Naive thymus-derived CD4-positive, alpha-beta T cell (primary cell): ENCODE measurements at regions not wholly inside any gene's neighbourhood (a gene's known extent, or its start where the extent isn't known, plus 50 kb on each side); places are given as distances from the start of the nearest gene placed in this dataset.
"Not testable (repeated sequence)": the region's sequence is repeated elsewhere in the genome, so short reads cannot be mapped to it uniquely, and the experiment has no call there.

Source experiments
- ATAC-seq: fragments of 150-1000 bp; cut with Tn5 transposase; 2 replicates; pipeline ENCODE4 v1.10.0; 2021; ENCODE audit warnings: mild to moderate bottlenecking, moderate library complexity
- CTCF ChIA-PET: fragments of 350-600 bp; sonication (Branson Sonifier 250); formaldehyde crosslinking; loops from one replicate; lab custom pipeline; 2021; ENCODE audit warnings: antibody characterized with exemption; lab: Charles Lee
- POLR2A ChIA-PET: fragments of 350-600 bp; sonication (Branson Sonifier 250); formaldehyde crosslinking; loops from one replicate; lab custom pipeline; 2021; ENCODE audit warnings: antibody characterized with exemption, inconsistent platforms; lab: Charles Lee
- DNase-seq, 9 donors: peaks; one replicate each; pipeline versions ENCODE4 v3.0.0 to v3.0.0-alpha.2; 2020 to 2022; ENCODE audit warnings: mixed read lengths in 1 of 9
- H3K27ac ChIP-seq: one replicate; pipeline ENCODE4 v1.7.0; 2013; ENCODE audit warnings: mild to moderate bottlenecking, low read depth, low read length, moderate library complexity
- H3K27me3 ChIP-seq, 2 donors: one replicate each; pipeline ENCODE4 v1.7.0; 2013; ENCODE audit warnings: low read length in 2 of 2, mild to moderate bottlenecking in 2 of 2, moderate library complexity in 2 of 2; ENCODE audit not compliant: control insufficient read depth in 2 of 2, insufficient read depth in 2 of 2
- H3K36me3 ChIP-seq, 3 experiments: 1 replicate in 2 of 3; 2 replicates in 1 of 3; pipeline ENCODE4 v1.7.0; 2013; ENCODE audit warnings: low read length in 3 of 3, mild to moderate bottlenecking in 3 of 3, moderate library complexity in 1 of 3; ENCODE audit not compliant: insufficient read depth in 3 of 3, control insufficient read depth in 2 of 3
- H3K4me1 ChIP-seq, 2 donors: one replicate each; pipeline ENCODE4 v1.7.0; 2013; ENCODE audit warnings: low read length in 2 of 2, mild to moderate bottlenecking in 2 of 2, moderate library complexity in 1 of 2; ENCODE audit not compliant: control insufficient read depth in 2 of 2, insufficient read depth in 2 of 2
- H3K4me3 ChIP-seq: 2 replicates; pipeline ENCODE4 v1.7.0; 2013; ENCODE audit warnings: mild to moderate bottlenecking, low read length
- H3K9me3 ChIP-seq, 3 experiments: 1 replicate in 2 of 3; 2 replicates in 1 of 3; pipeline ENCODE4 v1.7.0; 2013; ENCODE audit warnings: low read length in 3 of 3; ENCODE audit not compliant: control insufficient read depth in 2 of 3
- H3K27ac Mint-ChIP-seq, 9 donors: one replicate each; pipeline ENCODE4 v1.8.0; 2020 to 2022; ENCODE audit warnings: mixed read lengths in 9 of 9, mild to moderate bottlenecking in 8 of 9, moderate library complexity in 5 of 9, inconsistent platforms in 2 of 9
- H3K27me3 Mint-ChIP-seq, 5 donors: one replicate each; pipeline ENCODE4 v1.8.0; 2021 to 2022; ENCODE audit warnings: mixed read lengths in 5 of 5, mild to moderate bottlenecking in 1 of 5
- H3K36me3 Mint-ChIP-seq, 5 donors: one replicate each; pipeline ENCODE4 v1.8.0; 2020 to 2022; ENCODE audit warnings: mixed read lengths in 5 of 5, mild to moderate bottlenecking in 3 of 5, inconsistent platforms in 1 of 5
- H3K4me1 Mint-ChIP-seq, 7 donors: one replicate each; pipeline ENCODE4 v1.8.0; 2020 to 2022; ENCODE audit warnings: mixed read lengths in 7 of 7, mild to moderate bottlenecking in 3 of 7, inconsistent platforms in 1 of 7
- H3K4me3 Mint-ChIP-seq, 10 donors: one replicate each; pipeline ENCODE4 v1.8.0; 2020 to 2022; ENCODE audit warnings: mild to moderate bottlenecking in 10 of 10, mixed read lengths in 10 of 10, moderate library complexity in 6 of 10, inconsistent platforms in 2 of 10
- H3K9me3 Mint-ChIP-seq, 11 donors: one replicate each; pipeline ENCODE4 v1.8.0; 2020 to 2022; ENCODE audit warnings: mixed read lengths in 11 of 11, mild to moderate bottlenecking in 4 of 11, inconsistent platforms in 1 of 11, moderate library complexity in 1 of 11
- intact Hi-C, 2 donors: fragments of 100-400 bp; cut with micrococcal nuclease; formaldehyde crosslinking; loops; one replicate each; pipeline ENCODE4 v1.15.1; 2023

DNA sequence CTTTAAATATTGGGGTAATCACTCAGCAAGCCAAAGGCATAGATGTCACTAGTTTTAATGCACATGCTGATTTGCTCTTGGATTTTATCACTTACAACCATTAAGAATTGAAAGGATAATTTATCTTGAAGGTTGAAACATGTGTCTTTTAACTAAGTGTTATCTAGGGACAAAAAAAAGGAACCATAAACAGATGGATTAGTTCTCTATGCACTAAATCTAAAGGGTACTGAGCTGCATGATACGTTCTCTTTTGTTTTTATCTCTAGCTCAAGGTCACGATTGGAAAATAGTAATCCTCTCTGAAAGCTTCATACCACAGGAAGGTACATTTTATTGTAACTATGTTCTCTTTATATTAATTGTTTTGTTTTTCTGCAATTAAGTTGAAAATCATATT is 1426.6 kb downstream of the GRIK2 start:
- Mint-ChIP-seq H3K9me3 (peaks cover 0 to 10% (median 0%) of the 10 kb centered on the region in 11 donors), H3K27me3 (no peaks in the 10 kb centered on the region), H3K4me1 (no peaks in the 10 kb centered on the region), H3K27ac (no peak overlapping the region), H3K4me3 (no peak overlapping the region), H3K36me3 (no peaks in the 10 kb centered on the region)
- DNase-seq (no peak), ATAC-seq (no peak)
- intact Hi-C loops: no loop called here
- Histone ChIP-seq H3K4me3 (no peak overlapping the region), H3K27me3 (no peaks in the 10 kb centered on the region), H3K27ac (no peak overlapping the region), H3K9me3 (no peaks in the 10 kb centered on the region), H3K36me3 (no peaks in the 10 kb centered on the region), H3K4me1 (no peaks in the 10 kb centered on the region)
- ChIA-PET CTCF (no interaction called here), POLR2A (no interaction called here)

- intact Hi-C loops: no loop called here
- Histone ChIP-seq H3K4me1 (no peaks in the 10 kb centered on the region), H3K27me3 (no peaks in the 10 kb centered on the region), H3K4me3 (no peak overlapping the region), H3K9me3 (no peaks in the 10 kb centered on the region), H3K27ac (no peak overlapping the region), H3K36me3 (no peaks in the 10 kb centered on the region)
- Mint-ChIP-seq H3K36me3 (no peaks in the 10 kb centered on the region), H3K4me1 (no peaks in the 10 kb centered on the region), H3K4me3 (no peak overlapping the region), H3K27me3 (no peaks in the 10 kb centered on the region), H3K27ac (no peak overlapping the region), H3K9me3 (peaks cover 0 to 6% (median 0%) of the 10 kb centered on the region in 11 donors)
- CTCF ChIA-PET: no interaction called here
- ATAC-seq: no peak
- DNase-seq: no peak
- POLR2A ChIA-PET: no interaction called here
These were observed 1421.7 kb downstream of the GRIK2 start for GRCh38 chr6:102815207-102815606.

GRCh38 chr6:102813489-102814275 is 1420.2 kb downstream of the GRIK2 start:
- ATAC-seq: no peak
- ChIA-PET POLR2A (no interaction called here), CTCF (no interaction called here)
- Mint-ChIP-seq H3K36me3 (no peaks in the 10 kb centered on the region), H3K4me3 (no peak overlapping the region), H3K27ac (no peak overlapping the region), H3K9me3 (peaks cover 0 to 6% (median 0%) of the 10 kb centered on the region in 11 donors), H3K27me3 (no peaks in the 10 kb centered on the region), H3K4me1 (no peaks in the 10 kb centered on the region)
- no peaks in the 10 kb centered on the region for H3K27me3 ChIP-seq
- H3K36me3 ChIP-seq: no peaks in the 10 kb centered on the region
- intact Hi-C loops: no loop called here
- H3K27ac ChIP-seq: no peak overlapping the region
- no peak for DNase-seq
- no peaks in the 10 kb centered on the region for H3K9me3 ChIP-seq
- H3K4me3 ChIP-seq: no peak overlapping the region
- H3K4me1 ChIP-seq: no peaks in the 10 kb centered on the region

- ATAC-seq: no peak
- H3K4me1 ChIP-seq: no peaks in the 10 kb centered on the region
- Mint-ChIP-seq H3K36me3 (no peaks in the 10 kb centered on the region), H3K4me3 (no peak overlapping the region), H3K9me3 (peaks cover 0 to 6% (median 0%) of the 10 kb centered on the region in 11 donors), H3K4me1 (no peaks in the 10 kb centered on the region), H3K27ac (no peak overlapping the region), H3K27me3 (no peaks in the 10 kb centered on the region)
- POLR2A ChIA-PET: no interaction called here
- CTCF ChIA-PET: no interaction called here
- no peaks in the 10 kb centered on the region for H3K9me3 ChIP-seq
- H3K27ac ChIP-seq: no peak overlapping the region
- intact Hi-C loops: no loop called here
- H3K27me3 ChIP-seq: no peaks in the 10 kb centered on the region
- no peak for DNase-seq
- H3K36me3 ChIP-seq: no peaks in the 10 kb centered on the region
- no peak overlapping the region for H3K4me3 ChIP-seq
These were observed 1418.7 kb downstream of the GRIK2 start for GRCh38 chr6:102812242-102812641.

DNA sequence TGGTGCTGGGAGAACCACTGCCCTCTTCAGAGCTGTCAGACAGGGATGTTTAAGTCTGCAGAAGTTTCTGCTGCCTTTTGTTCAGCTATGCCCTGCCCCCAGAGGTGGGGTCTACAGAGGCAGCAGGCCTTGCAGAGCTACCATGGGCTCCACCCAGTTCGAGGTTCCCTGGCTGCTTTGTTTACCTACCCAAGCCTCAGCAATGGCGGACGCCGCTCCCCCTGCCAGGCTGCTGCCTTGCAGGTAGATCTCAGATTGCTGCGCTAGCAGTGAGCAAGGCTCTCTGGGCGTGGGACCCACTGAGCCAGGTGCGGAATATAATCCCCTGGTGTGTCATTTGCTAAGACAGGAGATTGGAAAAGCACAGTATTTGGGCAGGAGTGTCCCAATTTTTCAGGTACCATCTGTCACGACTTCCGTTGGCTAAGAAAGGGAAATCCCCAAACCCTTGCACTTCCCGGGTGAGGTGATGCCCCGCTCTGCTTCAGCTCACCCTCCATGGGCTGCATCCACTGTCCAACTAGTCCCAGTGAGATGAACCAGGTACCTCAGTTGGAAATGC is 1415.5 kb downstream of the GRIK2 start:
- H3K4me3 Mint-ChIP-seq, H3K27ac ChIP-seq, CTCF ChIA-PET, DNase-seq, H3K36me3 Mint-ChIP-seq, H3K27me3 Mint-ChIP-seq, intact Hi-C loops, POLR2A ChIA-PET, H3K4me1 ChIP-seq, H3K4me3 ChIP-seq, H3K4me1 Mint-ChIP-seq, H3K27ac Mint-ChIP-seq, ATAC-seq, H3K9me3 ChIP-seq, H3K27me3 ChIP-seq, H3K36me3 ChIP-seq: not testable (repeated sequence)
- H3K9me3 Mint-ChIP-seq: peaks cover 0 to 15% (median 0%) of the 10 kb centered on the region in 11 donors

- no peaks in the 10 kb centered on the region for H3K36me3 ChIP-seq
- no peak for ATAC-seq
- Mint-ChIP-seq H3K4me1 (no peaks in the 10 kb centered on the region), H3K4me3 (no peak overlapping the region), H3K27ac (no peak overlapping the region), H3K36me3 (no peaks in the 10 kb centered on the region), H3K9me3 (peaks cover 0 to 7% (median 0%) of the 10 kb centered on the region in 11 donors), H3K27me3 (no peaks in the 10 kb centered on the region)
- ChIA-PET POLR2A (no interaction called here), CTCF (no interaction called here)
- no peak for DNase-seq
- no peaks in the 10 kb centered on the region for H3K9me3 ChIP-seq
- no peak overlapping the region for H3K27ac ChIP-seq
- no peak overlapping the region for H3K4me3 ChIP-seq
- H3K4me1 ChIP-seq: no peaks in the 10 kb centered on the region
- intact Hi-C loops: no loop called here
- H3K27me3 ChIP-seq: no peaks in the 10 kb centered on the region
These were observed 1405.5 kb downstream of the GRIK2 start for GRCh38 chr6:102799051-102799450.

- no peak overlapping the region for H3K27ac ChIP-seq
- CTCF ChIA-PET: no interaction called here
- POLR2A ChIA-PET: no interaction called here
- intact Hi-C loops: no loop called here
- Mint-ChIP-seq H3K36me3 (no peaks in the 10 kb centered on the region), H3K4me3 (no peak overlapping the region), H3K9me3 (peaks cover 0 to 6% (median 0%) of the 10 kb centered on the region in 11 donors), H3K4me1 (no peaks in the 10 kb centered on the region), H3K27me3 (no peaks in the 10 kb centered on the region), H3K27ac (no peak overlapping the region)
- ATAC-seq (no peak), DNase-seq (no peak)
- H3K4me1 ChIP-seq: no peaks in the 10 kb centered on the region
- H3K36me3 ChIP-seq: no peaks in the 10 kb centered on the region
- H3K9me3 ChIP-seq: no peaks in the 10 kb centered on the region
- no peak overlapping the region for H3K4me3 ChIP-seq
- no peaks in the 10 kb centered on the region for H3K27me3 ChIP-seq
These were observed 1405.1 kb downstream of the GRIK2 start for GRCh38 chr6:102798636-102799035.
